ENCODE measurements at regions not wholly inside any gene's neighbourhood (a gene's known extent, or its start where the extent isn't known, plus 50 kb on each side); places are given as distances from the start of the nearest gene placed in this dataset.

DNA sequence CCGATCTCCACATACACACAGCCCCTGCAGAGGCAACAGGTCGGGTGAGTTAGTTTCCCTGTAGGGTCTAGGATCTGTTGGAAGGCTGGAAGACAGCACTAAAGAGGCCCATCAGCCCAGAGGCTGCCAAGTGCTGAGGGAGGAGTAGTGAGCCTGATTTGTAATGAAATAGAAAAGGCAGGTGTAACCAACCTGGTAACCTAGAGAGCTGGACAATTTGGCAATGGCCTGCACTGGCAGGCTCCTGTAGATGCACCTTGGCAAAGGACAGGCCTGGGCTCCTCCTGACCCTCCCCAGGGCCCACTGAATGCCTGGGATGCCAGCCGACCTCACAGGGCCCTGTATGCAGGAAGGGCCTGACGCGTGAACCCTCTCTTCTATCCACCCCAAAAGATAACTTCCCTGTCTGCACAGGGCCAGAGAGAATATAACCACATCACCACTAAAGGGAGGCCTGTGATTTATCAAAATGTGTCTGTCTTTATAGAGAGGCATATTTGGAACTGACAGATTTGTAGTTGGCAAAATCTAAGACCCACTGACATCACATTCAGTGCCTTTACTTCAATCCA, 225.1 kb upstream of the CHRNA7 start:
- TF ChIP-seq PAX5 (IDR thresholded peaks at IDR 0.05; ENCODE audit: borderline replicate concordance, low read depth, low read length) (no peak), PML (IDR thresholded peaks at IDR 0.05; ENCODE audit: low read length) (no peak), CTCF (IDR thresholded peaks at IDR 0.05 in 2 of 3, conservative IDR thresholded peaks at IDR 0.05 in 1 of 3; ENCODE audit: control insufficient read depth in 2 of 3, extremely low read depth in 1 of 3, insufficient read depth in 1 of 3, low read depth in 3 of 3, low read length in 3 of 3) (no peak), TARDBP (IDR thresholded peaks at IDR 0.05; ENCODE audit: borderline replicate concordance) (no peak), CEBPB (IDR thresholded peaks at IDR 0.05; ENCODE audit: borderline replicate concordance in 1 of 2, low read depth in 2 of 2, low read length in 2 of 2) (no peak), EZH2 (IDR thresholded peaks at IDR 0.05; ENCODE audit: borderline replicate concordance, control insufficient read depth, low read depth, low read length) (no peak), FOXM1 (IDR thresholded peaks at IDR 0.05; ENCODE audit: low read depth, low read length) (no peak), STAT1 (conservative IDR thresholded peaks at IDR 0.05) (no peak), HDAC6 (IDR thresholded peaks at IDR 0.05; ENCODE audit: unreplicated experiment) (no peak), PBX3 (IDR thresholded peaks at IDR 0.05; ENCODE audit: insufficient replicate concordance, low read depth, low read length) (no peak)

Data from GM12878 (cell line).